Stimulated activated CD4-positive, alpha-beta T cell treated with anti-CD3 and anti-CD28 coated beads, Interleukin-2, amount 100 ng/mL, for 48 hours (primary cell): ENCODE measurements at regions not wholly inside any gene's neighbourhood (a gene's known extent, or its start where the extent isn't known, plus 50 kb on each side); places are given as distances from the start of the nearest gene placed in this dataset.

ENCODE experiments used
- DNase-seq, 2 donors: peaks; one replicate each; pipeline ENCODE4 v3.0.0-alpha.2; 2020

- DNase-seq, result no peak
These were observed 185.5 kb upstream of the STEAP4 start for GRCh38 chr7:88492153-88492552.

DNA sequence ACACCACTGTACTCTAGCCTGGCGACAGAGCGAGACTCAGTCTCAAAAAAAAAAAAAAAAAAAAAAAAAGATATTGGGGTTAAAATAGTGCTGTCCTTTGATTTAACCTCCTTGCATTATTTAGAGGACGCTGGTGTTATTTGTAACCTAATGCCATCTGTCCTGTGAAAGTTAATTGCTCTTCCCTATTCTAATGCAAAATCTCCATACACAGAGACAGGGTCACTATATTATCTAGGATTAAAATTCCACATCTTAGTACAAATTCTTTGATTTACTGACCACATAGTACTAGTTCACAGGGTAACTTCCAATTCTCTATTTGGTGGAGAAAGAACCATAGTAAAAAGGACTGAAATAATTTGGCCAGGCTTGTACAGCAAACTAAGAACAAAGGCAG, 184.2 kb upstream of the STEAP4 start:
- DNase-seq, result no peak

GRCh38 chr7:88490161-88490560, 183.5 kb upstream of the STEAP4 start:
- DNase-seq, result no peak

GRCh38 chr7:88485821-88486220, 179.1 kb upstream of the STEAP4 start:
- DNase-seq, result no peak

GRCh38 chr7:88484551-88484950, 177.9 kb upstream of the STEAP4 start:
- DNase-seq, result no peak

DNA sequence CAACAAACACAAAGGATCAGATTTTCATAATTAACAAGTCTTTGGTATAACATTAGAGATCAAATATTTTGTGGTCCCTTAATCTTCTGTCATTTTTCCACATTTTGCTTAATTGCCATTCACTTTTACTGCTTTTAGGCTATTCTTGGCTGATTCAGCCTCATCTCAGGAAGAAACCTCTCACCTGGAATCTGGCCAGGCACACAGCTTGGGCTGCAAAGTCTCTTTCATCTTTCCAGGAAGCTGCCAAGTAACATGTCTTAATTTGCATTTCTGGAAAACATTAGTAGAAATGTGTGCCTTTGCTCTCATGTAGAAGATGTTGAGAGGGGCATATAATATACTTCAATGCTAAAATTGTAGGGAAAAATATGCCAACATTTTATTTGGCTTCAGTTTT, 174.2 kb upstream of the STEAP4 start:
- DNase-seq, result no peak

DNA sequence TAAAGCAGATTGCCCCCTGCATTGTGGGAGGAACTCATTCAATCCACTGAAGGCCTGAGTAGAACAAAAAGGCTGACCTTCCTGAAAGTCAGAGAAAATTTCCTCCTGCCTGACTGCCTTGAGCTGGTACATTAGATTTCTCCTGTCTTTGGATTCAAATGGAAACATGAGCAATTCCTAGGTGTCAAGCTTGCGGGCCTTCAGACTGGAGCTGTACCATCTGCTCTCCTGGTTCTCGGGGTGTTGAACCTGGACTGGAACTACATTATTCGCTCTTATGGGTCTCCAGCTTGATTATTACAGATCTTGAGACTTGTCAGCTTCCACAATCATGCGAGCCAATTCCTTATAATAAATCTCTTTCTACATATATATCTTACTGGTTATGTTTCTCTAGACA, 173.6 kb upstream of the STEAP4 start:
- no peak for DNase-seq

DNA sequence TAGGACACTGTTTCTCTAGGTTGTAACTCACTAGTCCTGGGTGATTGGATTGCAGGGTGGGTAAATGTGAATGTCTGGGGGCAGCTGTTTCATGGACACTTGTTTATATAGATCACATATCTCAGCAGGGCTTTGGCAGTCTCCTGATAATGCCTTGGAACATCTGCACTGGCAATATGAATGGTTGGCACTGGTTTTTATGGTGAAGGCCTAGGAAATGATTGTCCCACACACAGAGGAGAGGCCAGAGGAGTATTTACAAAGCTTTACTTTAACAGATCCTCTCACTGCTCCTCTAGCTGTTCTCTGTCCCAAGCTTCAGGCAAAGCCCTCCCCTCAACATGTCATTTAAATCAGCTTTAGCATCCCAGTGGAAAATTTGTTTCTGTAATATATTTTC, 171.3 kb upstream of the STEAP4 start:
- DNase-seq, result no peak

- no peak for DNase-seq
These were observed 158.9 kb upstream of the STEAP4 start for GRCh38 chr7:88465600-88465999.

- DNase-seq, result no peak
These were observed 156.1 kb upstream of the STEAP4 start for GRCh38 chr7:88462799-88463198.

DNA sequence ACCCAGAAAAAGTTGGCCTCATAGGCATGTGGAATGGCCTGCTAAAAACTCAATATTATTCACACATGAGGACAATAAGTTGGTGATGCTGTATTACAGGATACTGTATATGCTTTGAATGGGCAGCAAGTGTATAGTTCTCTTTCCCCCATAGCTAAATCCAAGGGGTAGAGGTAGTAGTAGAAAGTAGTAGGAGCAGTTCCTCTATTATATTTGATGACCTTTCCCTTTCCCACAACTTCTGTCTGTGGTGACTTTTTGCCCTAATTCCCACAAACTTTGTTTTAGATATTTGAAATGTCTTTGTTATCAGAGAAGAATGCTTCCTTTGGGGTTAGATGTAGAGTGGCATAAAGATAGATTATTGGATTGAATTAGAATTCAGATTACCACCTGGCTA, 154.0 kb upstream of the STEAP4 start:
- no peak for DNase-seq

DNA sequence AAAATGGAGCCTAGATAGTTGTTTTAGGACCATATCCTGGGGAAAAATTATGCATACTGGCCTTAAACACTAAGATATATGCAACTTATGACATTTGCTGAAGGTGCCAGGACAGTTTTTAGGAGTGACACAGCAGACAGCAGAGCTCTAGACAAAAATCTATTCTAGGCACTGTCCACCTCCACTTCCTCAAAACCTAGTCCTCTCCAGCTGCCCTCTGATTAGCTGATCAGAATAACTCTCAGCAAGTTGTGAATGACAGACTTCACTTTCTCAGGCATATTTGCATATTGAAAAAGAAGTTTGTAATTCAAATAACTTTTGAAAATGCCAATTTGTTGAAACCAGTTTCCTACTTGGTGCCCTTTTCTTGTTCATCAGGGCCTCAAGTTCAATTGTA, 152.3 kb upstream of the STEAP4 start:
- DNase-seq, result no peak

GRCh38 chr7:88458279-88458678, 151.6 kb upstream of the STEAP4 start:
- no peak for DNase-seq

DNA sequence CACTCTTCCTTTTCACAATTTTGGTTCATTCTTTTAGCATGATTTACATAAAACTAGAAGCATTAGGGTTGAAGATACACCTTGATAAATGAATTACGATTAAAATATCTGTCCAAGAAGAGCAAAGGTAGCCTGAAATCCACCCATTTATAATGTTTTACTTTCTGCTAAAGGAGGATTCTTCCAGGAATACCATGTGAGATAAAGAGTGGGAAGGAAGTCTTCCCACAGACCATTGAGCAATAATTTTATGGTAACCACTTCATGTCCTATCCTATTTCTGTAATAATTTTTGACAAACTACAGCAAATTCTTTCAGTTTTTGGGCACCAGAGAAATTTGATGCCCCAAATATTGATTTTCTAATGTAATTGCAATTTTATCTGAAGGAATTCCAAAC, 150.6 kb upstream of the STEAP4 start:
- no peak for DNase-seq

DNA sequence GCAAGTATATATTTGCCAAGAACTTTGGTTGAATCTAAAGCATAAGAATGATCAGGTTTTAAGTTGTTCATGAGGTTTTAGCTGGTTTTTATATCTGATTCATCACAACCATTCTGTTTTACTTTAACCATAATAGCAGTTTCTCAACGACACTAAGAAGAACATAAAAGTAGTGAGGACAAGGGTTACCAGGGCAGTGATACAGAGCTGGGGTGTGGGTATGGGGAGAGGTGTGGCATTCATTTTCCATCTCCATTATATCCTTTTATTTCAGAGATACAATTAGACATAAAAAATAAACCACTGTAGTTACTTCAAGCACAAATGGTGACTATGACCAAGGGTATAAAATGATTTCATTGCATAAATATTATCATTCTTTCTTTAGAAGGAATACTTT, 149.8 kb upstream of the STEAP4 start:
- no peak for DNase-seq

- no peak for DNase-seq
These were observed 149.0 kb upstream of the STEAP4 start for GRCh38 chr7:88455696-88456095.

GRCh38 chr7:88452646-88453045, 146.0 kb upstream of the STEAP4 start:
- DNase-seq, result no peak

- DNase-seq, result no peak
These were observed 144.2 kb upstream of the STEAP4 start for GRCh38 chr7:88450874-88451273.

DNA sequence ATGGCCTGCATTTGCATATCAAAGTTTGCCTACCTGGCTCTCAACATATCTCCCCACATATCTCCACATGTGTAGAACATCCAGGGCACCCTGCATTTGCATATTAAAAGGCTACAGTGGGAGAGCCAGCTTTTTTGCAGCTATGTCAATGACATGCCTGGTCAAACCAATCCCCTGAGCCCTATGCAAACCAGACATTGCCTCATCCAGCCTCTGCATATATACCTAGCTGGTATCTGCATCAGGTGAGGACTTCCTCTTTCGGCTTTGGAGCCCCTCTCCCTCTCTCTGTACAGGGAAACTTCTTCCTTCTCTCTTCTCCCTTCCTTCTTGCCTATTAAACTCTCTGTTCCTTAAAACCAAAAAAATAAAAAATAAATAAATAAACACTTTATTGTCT, 142.7 kb upstream of the STEAP4 start:
- DNase-seq, result no peak

DNA sequence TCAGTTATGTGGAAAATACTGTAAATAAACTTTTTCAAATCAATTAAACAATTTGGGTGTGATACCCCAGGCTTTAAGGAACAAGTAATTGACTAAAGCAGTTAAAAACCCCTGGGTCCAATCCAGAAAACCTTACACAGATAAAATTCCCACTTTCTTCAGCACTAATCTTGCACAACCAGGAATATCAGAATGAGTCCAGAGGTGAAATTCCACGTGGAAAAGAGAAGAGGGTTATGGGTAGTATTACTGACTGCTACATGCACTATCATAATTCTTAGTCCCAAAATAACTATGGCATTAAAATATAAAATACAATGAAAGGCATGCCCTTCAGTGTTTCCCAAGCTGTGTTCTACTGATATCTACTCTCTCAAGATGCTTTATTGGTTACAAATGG, 135.7 kb upstream of the STEAP4 start:
- DNase-seq, result no peak

GRCh38 chr7:88437132-88437531, 130.4 kb upstream of the STEAP4 start:
- no peak for DNase-seq

DNA sequence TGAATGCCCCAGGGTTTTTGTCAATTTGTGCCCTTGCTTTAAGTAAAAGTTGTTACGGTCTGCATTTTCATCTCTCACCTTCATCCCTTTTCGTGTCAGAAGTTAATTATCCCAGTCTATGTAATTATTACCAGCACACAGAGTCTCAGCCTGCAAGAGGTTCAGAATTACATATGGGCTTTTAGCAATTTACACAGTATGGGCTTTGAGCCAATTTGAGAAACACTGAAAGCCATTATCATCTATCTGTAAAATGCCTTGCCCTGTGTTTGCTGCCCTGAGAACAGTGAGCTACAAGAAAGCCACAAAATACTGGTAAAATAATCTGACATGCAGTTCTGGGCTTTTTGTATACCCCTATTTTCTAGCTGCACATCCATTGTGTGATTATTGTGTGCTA, 125.6 kb upstream of the STEAP4 start:
- DNase-seq, result no peak

DNA sequence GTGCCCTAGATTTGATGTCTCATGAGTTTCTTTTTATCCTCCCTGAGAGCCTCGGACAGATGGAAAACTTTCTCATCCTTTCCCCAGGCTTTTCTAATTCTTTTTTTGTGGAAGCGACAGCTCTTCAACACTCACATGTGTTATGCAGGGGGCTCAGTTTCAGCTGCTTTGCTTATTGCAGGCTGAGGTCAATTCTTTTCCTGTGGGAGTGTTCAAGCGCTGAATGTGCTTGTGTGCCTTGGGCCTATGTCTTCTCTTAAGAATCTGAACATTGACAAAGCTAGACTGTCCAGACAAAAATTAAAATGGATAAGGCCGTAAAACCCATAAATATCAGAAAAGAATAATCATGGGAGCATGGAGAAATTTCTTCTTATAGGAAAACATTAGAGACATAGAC, 125.2 kb upstream of the STEAP4 start:
- no peak for DNase-seq

DNA sequence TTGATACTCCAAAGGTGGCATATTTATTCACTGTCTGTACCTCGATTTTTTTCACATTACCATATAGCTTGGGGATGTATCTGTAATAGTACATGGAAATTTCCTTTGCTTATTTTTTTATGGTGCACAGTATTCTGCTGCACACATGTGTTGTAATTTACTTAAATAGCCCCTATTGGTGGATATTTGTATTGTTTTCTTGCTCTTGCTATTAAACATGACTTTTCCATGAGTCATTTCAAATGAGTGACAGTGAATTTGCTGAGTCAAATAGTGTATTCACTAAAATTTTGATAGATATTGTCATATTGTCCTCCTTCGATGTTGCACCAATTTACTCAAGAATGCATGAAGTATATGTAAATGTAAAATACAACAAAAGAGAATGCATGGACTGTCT, 122.7 kb upstream of the STEAP4 start:
- no peak for DNase-seq

- no peak for DNase-seq
These were observed 95.8 kb upstream of the STEAP4 start for GRCh38 chr7:88402529-88402928.

DNA sequence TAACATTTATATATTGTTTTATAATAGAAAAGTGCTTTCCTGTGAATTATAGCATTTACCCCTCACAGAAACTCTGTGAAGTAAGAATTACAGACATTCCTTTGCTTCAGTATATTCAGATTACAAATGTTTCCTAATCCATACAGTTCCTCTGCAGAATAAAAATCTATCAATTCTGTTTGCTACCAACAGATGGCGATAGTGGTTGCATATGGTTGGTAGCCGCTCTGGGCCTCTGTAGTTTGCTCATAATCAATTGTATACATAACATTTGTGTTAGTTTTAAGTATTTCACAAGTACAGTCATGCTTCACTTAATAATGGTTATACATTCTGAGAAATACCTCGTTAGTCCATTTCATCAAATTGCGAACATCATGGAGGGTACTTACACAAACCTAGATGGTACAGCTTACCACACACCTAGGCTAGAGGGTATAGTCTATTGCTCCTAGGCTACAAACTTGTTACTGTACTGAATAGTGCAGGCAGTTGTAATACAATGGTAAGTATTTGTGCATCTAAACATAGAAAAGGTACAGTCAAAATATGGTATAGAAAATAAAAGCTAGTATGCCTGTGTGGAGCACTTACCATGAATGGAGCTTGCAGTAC, 94.4 kb upstream of the STEAP4 start:
- peak in 1 of 2 donors; percentile 1 for DNase-seq
